ENCODE measurements at regions not wholly inside any gene's neighbourhood (a gene's known extent, or its start where the extent isn't known, plus 50 kb on each side); places are given as distances from the start of the nearest gene placed in this dataset.

DNA sequence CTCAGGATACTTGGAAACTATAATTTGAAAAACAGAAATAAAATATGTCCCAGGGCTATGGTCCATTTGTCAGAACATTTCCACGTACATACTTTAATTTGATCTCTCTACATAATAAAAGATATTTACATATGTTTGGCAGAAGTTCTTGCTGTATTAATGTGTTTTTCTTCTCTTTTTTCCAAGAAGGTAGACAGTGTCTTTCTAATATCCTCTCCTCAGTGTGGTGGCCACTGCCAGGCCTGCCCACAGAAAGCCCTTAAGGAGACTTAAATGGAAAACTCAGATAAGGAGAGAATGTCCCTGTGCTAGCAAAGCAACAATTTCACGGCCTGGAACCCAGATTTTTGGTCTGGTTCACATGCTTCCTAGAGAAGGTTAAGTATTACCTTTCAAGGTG is 76.5 kb upstream of the ARHGEF26 start:
- no TSS peak for BruUV-seq (replicated peaks)
- no peak for DNase-seq (ENCODE audit: low read depth, low spot score)
- no peaks in the 10 kb centered on the region for H4K20me1 ChIP-seq (ENCODE audit: insufficient read depth)
- H3K36me3 ChIP-seq (ENCODE audit: control insufficient read depth in 1 of 2, insufficient read depth in 2 of 2, low read length in 2 of 2) = no peaks in the 10 kb centered on the region
- no peak overlapping the region for H2AFZ ChIP-seq (ENCODE audit: low read depth, low read length, poor library complexity, severe bottlenecking)
- no peak overlapping the region for H3K4me3 ChIP-seq (replicated peaks in 1 of 2; ENCODE audit: low read depth in 1 of 2, low read length in 2 of 2)
- RAD21 ChIA-PET (ENCODE audit: low non-redundant PET in 1 of 2, low total read pairs in 2 of 2, uncharacterized antibody in 2 of 2, unreplicated experiment in 2 of 2) = no interaction called here
- H3K4me1 ChIP-seq (ENCODE audit: control insufficient read depth in 1 of 2, insufficient read depth in 2 of 2, low read length in 2 of 2) = no peaks in the 10 kb centered on the region
- no peak for ATAC-seq
- no peaks in the 10 kb centered on the region for H3K79me2 ChIP-seq (ENCODE audit: insufficient read depth, low read length)
- CTCF ChIA-PET = no interaction called here
- POLR2A ChIA-PET = no interaction called here
- H3K4me2 ChIP-seq (ENCODE audit: low read length) = no peak overlapping the region
- no peak overlapping the region for H3K27ac ChIP-seq (ENCODE audit: low read depth, low read length)
- no peaks in the 10 kb centered on the region for H3K9me3 ChIP-seq (ENCODE audit: control insufficient read depth in 1 of 2, insufficient read depth in 1 of 2, low read depth in 1 of 2, low read length in 2 of 2)
- no peak overlapping the region for H3K9ac ChIP-seq (ENCODE audit: low read length)
- no peaks in the 10 kb centered on the region for H3K9me2 ChIP-seq (ENCODE audit: insufficient read depth)
- intact Hi-C loops (cut with micrococcal nuclease) = no loop called here
- no peaks in the 10 kb centered on the region for H3K27me3 ChIP-seq (ENCODE audit: insufficient read depth, low read length)
- TF ChIP-seq, protein P1, sequence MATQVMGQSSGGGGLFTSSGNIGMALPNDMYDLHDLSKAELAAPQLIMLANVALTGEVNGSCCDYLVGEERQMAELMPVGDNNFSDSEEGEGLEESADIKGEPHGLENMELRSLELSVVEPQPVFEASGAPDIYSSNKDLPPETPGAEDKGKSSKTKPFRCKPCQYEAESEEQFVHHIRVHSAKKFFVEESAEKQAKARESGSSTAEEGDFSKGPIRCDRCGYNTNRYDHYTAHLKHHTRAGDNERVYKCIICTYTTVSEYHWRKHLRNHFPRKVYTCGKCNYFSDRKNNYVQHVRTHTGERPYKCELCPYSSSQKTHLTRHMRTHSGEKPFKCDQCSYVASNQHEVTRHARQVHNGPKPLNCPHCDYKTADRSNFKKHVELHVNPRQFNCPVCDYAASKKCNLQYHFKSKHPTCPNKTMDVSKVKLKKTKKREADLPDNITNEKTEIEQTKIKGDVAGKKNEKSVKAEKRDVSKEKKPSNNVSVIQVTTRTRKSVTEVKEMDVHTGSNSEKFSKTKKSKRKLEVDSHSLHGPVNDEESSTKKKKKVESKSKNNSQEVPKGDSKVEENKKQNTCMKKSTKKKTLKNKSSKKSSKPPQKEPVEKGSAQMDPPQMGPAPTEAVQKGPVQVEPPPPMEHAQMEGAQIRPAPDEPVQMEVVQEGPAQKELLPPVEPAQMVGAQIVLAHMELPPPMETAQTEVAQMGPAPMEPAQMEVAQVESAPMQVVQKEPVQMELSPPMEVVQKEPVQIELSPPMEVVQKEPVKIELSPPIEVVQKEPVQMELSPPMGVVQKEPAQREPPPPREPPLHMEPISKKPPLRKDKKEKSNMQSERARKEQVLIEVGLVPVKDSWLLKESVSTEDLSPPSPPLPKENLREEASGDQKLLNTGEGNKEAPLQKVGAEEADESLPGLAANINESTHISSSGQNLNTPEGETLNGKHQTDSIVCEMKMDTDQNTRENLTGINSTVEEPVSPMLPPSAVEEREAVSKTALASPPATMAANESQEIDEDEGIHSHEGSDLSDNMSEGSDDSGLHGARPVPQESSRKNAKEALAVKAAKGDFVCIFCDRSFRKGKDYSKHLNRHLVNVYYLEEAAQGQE (IDR thresholded peaks at IDR 0.05; ENCODE audit: low read depth) = no peak
- no peak for TF ChIP-seq RAD21 (IDR thresholded peaks at IDR 0.05; ENCODE audit: low read depth)
- TF ChIP-seq SRF (IDR thresholded peaks at IDR 0.05; ENCODE audit: low read depth) = no peak
- TF ChIP-seq FOSL1 (IDR thresholded peaks at IDR 0.05; ENCODE audit: low read depth) = no peak
- TF ChIP-seq ZFX (IDR thresholded peaks at IDR 0.05) = no peak
- no peak for TF ChIP-seq ZNF274 (IDR thresholded peaks at IDR 0.05; ENCODE audit: low read depth, low read length)
- no peak for TF ChIP-seq CEBPB (IDR thresholded peaks at IDR 0.05; ENCODE audit: low read depth)

DNA sequence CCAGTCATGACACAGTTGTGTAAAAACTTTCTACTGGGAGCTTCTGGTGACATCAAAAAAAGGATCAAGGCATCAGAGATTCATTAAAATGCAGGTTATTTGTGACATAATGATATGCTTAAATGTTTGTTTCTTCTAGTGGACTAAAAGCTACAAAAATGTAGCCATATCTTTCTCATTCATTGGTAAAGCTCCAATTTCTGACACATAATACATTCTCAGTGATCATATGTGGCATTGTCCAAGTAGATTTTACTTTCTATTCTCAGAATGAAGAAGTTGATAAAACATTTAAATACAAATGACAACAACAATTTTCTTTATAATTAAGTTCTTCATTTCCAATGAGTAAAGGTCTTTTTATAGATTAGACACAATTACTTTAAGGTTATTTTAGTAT is 71.0 kb upstream of the ARHGEF26 start:
- Histone ChIP-seq H3K79me2 (ENCODE audit: insufficient read depth, low read length) (no peaks in the 10 kb centered on the region), H3K4me3 (replicated peaks in 1 of 2; ENCODE audit: low read depth in 1 of 2, low read length in 2 of 2) (no peak overlapping the region), H3K27me3 (ENCODE audit: insufficient read depth, low read length) (no peaks in the 10 kb centered on the region), H2AFZ (ENCODE audit: low read depth, low read length, poor library complexity, severe bottlenecking) (no peak overlapping the region), H3K4me2 (ENCODE audit: low read length) (no peak overlapping the region), H4K20me1 (ENCODE audit: insufficient read depth) (no peaks in the 10 kb centered on the region), H3K9me2 (ENCODE audit: insufficient read depth) (no peaks in the 10 kb centered on the region), H3K27ac (ENCODE audit: low read depth, low read length) (no peak overlapping the region), H3K9me3 (ENCODE audit: control insufficient read depth in 1 of 2, insufficient read depth in 1 of 2, low read depth in 1 of 2, low read length in 2 of 2) (no peaks in the 10 kb centered on the region), H3K36me3 (ENCODE audit: control insufficient read depth in 1 of 2, insufficient read depth in 2 of 2, low read length in 2 of 2) (no peaks in the 10 kb centered on the region), H3K4me1 (ENCODE audit: control insufficient read depth in 1 of 2, insufficient read depth in 2 of 2, low read length in 2 of 2) (no peaks in the 10 kb centered on the region), H3K9ac (ENCODE audit: low read length) (no peak overlapping the region)
- intact Hi-C loops (cut with micrococcal nuclease) = no loop called here
- DNase-seq (ENCODE audit: low read depth, low spot score) = no peak
- CTCF ChIA-PET = no interaction called here
- ATAC-seq = no peak
- RAD21 ChIA-PET (ENCODE audit: low non-redundant PET in 1 of 2, low total read pairs in 2 of 2, uncharacterized antibody in 2 of 2, unreplicated experiment in 2 of 2) = no interaction called here
- POLR2A ChIA-PET = no interaction called here
- no TSS peak for BruUV-seq (replicated peaks)
- TF ChIP-seq, protein P2, sequence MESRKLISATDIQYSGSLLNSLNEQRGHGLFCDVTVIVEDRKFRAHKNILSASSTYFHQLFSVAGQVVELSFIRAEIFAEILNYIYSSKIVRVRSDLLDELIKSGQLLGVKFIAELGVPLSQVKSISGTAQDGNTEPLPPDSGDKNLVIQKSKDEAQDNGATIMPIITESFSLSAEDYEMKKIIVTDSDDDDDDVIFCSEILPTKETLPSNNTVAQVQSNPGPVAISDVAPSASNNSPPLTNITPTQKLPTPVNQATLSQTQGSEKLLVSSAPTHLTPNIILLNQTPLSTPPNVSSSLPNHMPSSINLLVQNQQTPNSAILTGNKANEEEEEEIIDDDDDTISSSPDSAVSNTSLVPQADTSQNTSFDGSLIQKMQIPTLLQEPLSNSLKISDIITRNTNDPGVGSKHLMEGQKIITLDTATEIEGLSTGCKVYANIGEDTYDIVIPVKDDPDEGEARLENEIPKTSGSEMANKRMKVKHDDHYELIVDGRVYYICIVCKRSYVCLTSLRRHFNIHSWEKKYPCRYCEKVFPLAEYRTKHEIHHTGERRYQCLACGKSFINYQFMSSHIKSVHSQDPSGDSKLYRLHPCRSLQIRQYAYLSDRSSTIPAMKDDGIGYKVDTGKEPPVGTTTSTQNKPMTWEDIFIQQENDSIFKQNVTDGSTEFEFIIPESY (IDR thresholded peaks at IDR 0.05; ENCODE audit: extremely low read depth, insufficient replicate concordance, low read length) = no peak
- no peak for TF ChIP-seq EZH2phosphoT487 (IDR thresholded peaks at IDR 0.05; ENCODE audit: borderline replicate concordance)

Data from HCT116 (cell line).